Limb (tissue), 2 donors: ENCODE measurements at regions not wholly inside any gene's neighbourhood (a gene's known extent, or its start where the extent isn't known, plus 50 kb on each side); places are given as distances from the start of the nearest gene placed in this dataset.

Source experiments
- DNase-seq, 2 donors: peaks; one replicate each; pipeline ENCODE4 v3.0.0-alpha.2; 2016; ENCODE audit errors: extremely low spot score in 2 of 2

- no peak for DNase-seq
Measured at GRCh38 chr5:57577432-57578175, 95.0 kb upstream of the ACTBL2 start.

GRCh38 chr5:57576317-57576716, 93.7 kb upstream of the ACTBL2 start:
- no peak for DNase-seq

GRCh38 chr5:57575839-57576238, 93.2 kb upstream of the ACTBL2 start:
- DNase-seq = no peak

- DNase-seq = no peak
Measured at GRCh38 chr5:57572461-57572860, 89.8 kb upstream of the ACTBL2 start.

GRCh38 chr5:57569601-57570000, 87.0 kb upstream of the ACTBL2 start:
- DNase-seq = no peak

- DNase-seq = no peak
Measured at GRCh38 chr5:57568136-57568535, 85.5 kb upstream of the ACTBL2 start.

GRCh38 chr5:57566914-57567313, 84.3 kb upstream of the ACTBL2 start:
- peak in 1 of 2 donors; percentile 89 for DNase-seq

- no peak for DNase-seq
Measured at GRCh38 chr5:57561231-57561842, 78.7 kb upstream of the ACTBL2 start.

- no peak for DNase-seq
Measured at GRCh38 chr5:57559110-57559635, 76.6 kb upstream of the ACTBL2 start.

GRCh38 chr5:57552033-57552432, 69.4 kb upstream of the ACTBL2 start:
- DNase-seq = no peak

- no peak for DNase-seq
Measured at GRCh38 chr5:57551251-57551650, 68.6 kb upstream of the ACTBL2 start.

GRCh38 chr5:57550132-57550531, 67.5 kb upstream of the ACTBL2 start:
- DNase-seq = no peak

- no peak for DNase-seq
Measured at GRCh38 chr5:57549566-57549965, 67.0 kb upstream of the ACTBL2 start.

GRCh38 chr5:57540823-57541222, 58.2 kb upstream of the ACTBL2 start:
- no peak for DNase-seq

GRCh38 chr5:57539281-57539701, 56.7 kb upstream of the ACTBL2 start:
- no peak for DNase-seq

- no peak for DNase-seq
Measured at GRCh38 chr5:57538341-57538955, 55.8 kb upstream of the ACTBL2 start.

GRCh38 chr5:57537811-57538210, 55.2 kb upstream of the ACTBL2 start:
- DNase-seq = no peak

- DNase-seq = no peak
Measured at GRCh38 chr5:57532513-57533497, 50.2 kb upstream of the ACTBL2 start.
